ENCODE measurements at regions not wholly inside any gene's neighbourhood (a gene's known extent, or its start where the extent isn't known, plus 50 kb on each side); places are given as distances from the start of the nearest gene placed in this dataset.

GRCh38 chr4:13092702-13093101 is 391.4 kb downstream of the RAB28 start:
- TF ChIP-seq EZH2 (IDR thresholded peaks at IDR 0.05; ENCODE audit: low read depth, unreplicated experiment) (no peak), CTCF (conservative IDR thresholded peaks at IDR 0.05; ENCODE audit: low read depth in 2 of 2) (no peak), REST (IDR thresholded peaks at IDR 0.05; ENCODE audit: unreplicated experiment) (no peak), POLR2AphosphoS5 (IDR thresholded peaks at IDR 0.05; ENCODE audit: low read depth) (no peak), JUNB (IDR thresholded peaks at IDR 0.05; ENCODE audit: unreplicated experiment) (no peak)
